ENCODE measurements at regions not wholly inside any gene's neighbourhood (a gene's known extent, or its start where the extent isn't known, plus 50 kb on each side); places are given as distances from the start of the nearest gene placed in this dataset.
A peak's percentile ranks its signal among the peaks of the same experiment; 100 is the strongest.

GRCh38 chr2:21920721-21921120, 797.0 kb downstream of the TDRD15 start:
- TF ChIP-seq, protein P1, sequence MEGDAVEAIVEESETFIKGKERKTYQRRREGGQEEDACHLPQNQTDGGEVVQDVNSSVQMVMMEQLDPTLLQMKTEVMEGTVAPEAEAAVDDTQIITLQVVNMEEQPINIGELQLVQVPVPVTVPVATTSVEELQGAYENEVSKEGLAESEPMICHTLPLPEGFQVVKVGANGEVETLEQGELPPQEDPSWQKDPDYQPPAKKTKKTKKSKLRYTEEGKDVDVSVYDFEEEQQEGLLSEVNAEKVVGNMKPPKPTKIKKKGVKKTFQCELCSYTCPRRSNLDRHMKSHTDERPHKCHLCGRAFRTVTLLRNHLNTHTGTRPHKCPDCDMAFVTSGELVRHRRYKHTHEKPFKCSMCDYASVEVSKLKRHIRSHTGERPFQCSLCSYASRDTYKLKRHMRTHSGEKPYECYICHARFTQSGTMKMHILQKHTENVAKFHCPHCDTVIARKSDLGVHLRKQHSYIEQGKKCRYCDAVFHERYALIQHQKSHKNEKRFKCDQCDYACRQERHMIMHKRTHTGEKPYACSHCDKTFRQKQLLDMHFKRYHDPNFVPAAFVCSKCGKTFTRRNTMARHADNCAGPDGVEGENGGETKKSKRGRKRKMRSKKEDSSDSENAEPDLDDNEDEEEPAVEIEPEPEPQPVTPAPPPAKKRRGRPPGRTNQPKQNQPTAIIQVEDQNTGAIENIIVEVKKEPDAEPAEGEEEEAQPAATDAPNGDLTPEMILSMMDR (IDR thresholded peaks at IDR 0.05; ENCODE audit: low read depth, low read length) = no peak
- H3K4me3 ChIP-seq (ENCODE audit: low read depth, low read length) = no peak overlapping the region

DNA sequence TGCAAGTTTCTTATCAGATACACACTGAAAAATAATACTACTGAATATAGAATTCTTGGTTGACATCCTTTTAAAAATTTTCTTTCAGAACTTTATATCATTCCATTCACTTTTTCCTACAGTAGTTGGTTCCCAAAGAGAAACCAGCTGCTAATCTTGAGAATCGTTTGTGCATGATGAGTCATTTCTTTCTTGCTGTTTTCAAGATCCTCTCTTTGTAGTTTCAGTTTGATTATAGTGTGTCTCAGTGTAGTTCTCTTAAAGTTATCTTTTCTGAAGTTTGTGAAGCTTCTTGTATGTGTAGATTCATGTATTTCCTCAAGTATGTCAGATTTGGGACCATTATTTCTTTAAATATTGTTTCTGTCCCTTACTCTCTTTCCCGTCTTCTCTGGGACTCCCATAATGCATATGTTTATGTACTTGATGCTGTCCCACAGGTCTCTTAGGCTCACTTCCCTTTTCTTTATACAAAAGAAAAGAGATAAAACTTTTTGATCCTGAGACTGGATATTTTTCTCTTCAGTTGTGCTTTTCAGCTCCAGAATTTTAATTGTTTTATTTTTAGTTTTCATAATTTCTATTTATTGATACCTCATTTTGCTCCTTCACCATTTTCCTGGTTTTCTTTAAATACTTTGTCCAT, 801.0 kb downstream of the TDRD15 start:
- no peak overlapping the region for H3K4me3 ChIP-seq (ENCODE audit: low read depth, low read length)
- TF ChIP-seq, protein P1 (IDR thresholded peaks at IDR 0.05; ENCODE audit: low read depth, low read length) = no peak

DNA sequence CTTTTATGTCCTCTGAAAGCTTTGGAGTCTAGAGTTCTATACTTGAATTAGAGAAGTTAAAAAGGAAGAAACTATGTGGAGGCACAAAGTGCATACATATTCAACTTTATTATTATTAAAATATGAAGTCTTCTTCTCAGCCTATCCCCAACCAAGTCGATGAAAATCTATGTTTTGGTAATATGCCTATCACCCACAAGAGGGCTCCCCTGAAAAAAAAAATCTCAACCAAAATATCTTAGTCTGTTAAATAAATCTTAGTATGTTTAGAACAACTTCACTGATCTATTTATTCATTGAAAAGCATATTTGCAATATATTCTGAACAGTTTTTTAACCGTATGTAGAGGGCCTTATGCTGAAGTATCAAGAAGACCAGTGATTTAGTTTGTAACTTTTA, 804.5 kb downstream of the TDRD15 start:
- TF ChIP-seq, protein P1 (IDR thresholded peaks at IDR 0.05; ENCODE audit: low read depth, low read length) = peak; percentile 15; the same call in 1 of the 2 replicates
- no peak overlapping the region for H3K4me3 ChIP-seq (ENCODE audit: low read depth, low read length)

- TF ChIP-seq, protein P1 (IDR thresholded peaks at IDR 0.05; ENCODE audit: low read depth, low read length) = no peak
- H3K4me3 ChIP-seq (ENCODE audit: low read depth, low read length) = no peak overlapping the region
Observed at GRCh38 chr2:21930226-21930625, 806.5 kb downstream of the TDRD15 start.

GRCh38 chr2:21939967-21940366, 816.2 kb downstream of the TDRD15 start:
- TF ChIP-seq, protein P1 (IDR thresholded peaks at IDR 0.05; ENCODE audit: low read depth, low read length) = no peak
- no peak overlapping the region for H3K4me3 ChIP-seq (ENCODE audit: low read depth, low read length)

- TF ChIP-seq, protein P1 (IDR thresholded peaks at IDR 0.05; ENCODE audit: low read depth, low read length) = no peak
- H3K4me3 ChIP-seq (ENCODE audit: low read depth, low read length) = no peak overlapping the region
Observed at GRCh38 chr2:21944536-21944935, 820.8 kb downstream of the TDRD15 start.

- TF ChIP-seq, protein P1 (IDR thresholded peaks at IDR 0.05; ENCODE audit: low read depth, low read length) = no peak
Observed at GRCh38 chr2:21945658-21946057, 821.9 kb downstream of the TDRD15 start.

More at GRCh38 chr2:21945658-21946057, 821.9 kb downstream of the TDRD15 start:
- no peak overlapping the region for H3K4me3 ChIP-seq (ENCODE audit: low read depth, low read length)
